Posterior cingulate gyrus (tissue), 11 donors: ENCODE measurements at regions not wholly inside any gene's neighbourhood (a gene's known extent, or its start where the extent isn't known, plus 50 kb on each side); places are given as distances from the start of the nearest gene placed in this dataset.

ENCODE experiments used
- DNase-seq, 10 donors: peaks; one replicate each; pipeline versions ENCODE4 v3.0.0 to v3.0.0-alpha.2; 2020 to 2021; ENCODE audit warnings: mixed read lengths in 3 of 10
- intact Hi-C: fragments of 100-400 bp; cut with DNase I; formaldehyde crosslinking; loops from one replicate; pipeline ENCODE4 v1.15.1; 2023

GRCh38 chr13:111644750-111645149 lies 324.3 kb downstream of the TEX29 start:
- intact Hi-C loops, result no loop called here

GRCh38 chr13:111645198-111645597 lies 324.8 kb downstream of the TEX29 start:
- no peak for DNase-seq
- intact Hi-C loops, result no loop called here

More at GRCh38 chr13:111644750-111645149, 324.3 kb downstream of the TEX29 start:
- DNase-seq, result no peak

- DNase-seq, result peak in 1 of 10 donors; percentile 84
- intact Hi-C loops, result no loop called here
These were observed 325.4 kb downstream of the TEX29 start for GRCh38 chr13:111645598-111646455.

- DNase-seq, result no peak
- intact Hi-C loops, result no loop called here
These were observed 326.0 kb downstream of the TEX29 start for GRCh38 chr13:111646456-111646855.

DNA sequence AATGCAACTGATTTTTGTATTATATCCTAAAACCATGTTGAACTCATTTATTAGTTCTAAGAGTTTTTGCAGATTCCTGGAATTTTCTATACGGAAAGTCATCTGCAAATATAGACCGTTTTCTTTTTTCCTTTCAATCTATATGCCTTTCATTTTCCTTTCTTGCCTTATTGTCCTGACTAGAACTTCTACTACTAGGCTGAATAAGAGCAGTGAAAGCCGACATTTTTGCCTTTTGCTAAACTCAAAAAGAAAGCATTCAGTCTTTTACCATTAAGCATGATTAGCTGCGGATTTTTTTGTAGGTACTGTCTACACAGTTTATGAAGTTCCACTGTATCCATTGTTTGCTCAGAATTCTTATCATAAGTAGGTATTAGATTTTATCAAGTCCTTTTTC lies 328.4 kb downstream of the TEX29 start:
- no peak for DNase-seq

DNA sequence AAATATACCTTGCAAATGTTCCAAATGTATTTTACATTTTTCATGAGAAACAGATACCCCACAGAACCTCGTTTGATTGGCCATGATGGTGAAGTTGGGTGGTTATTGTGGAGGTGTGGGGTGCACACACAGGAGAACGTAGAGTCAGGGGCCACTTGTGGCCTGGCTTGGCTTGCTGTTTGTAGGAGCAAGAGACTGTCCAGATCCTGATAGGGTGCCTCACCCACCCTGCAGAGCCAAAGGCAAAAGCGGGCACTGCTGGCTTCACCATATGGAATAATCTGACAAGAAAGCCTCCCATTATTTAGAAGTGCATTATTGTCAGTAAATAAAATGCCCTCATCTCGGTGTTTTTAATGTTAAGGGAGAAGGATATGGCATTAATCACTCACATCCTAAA lies 330.2 kb downstream of the TEX29 start:
- intact Hi-C loops, result no loop called here
- DNase-seq, result no peak

More for the DNA sequence above, 328.4 kb downstream of the TEX29 start:
- intact Hi-C loops, result no loop called here

GRCh38 chr13:111652676-111653075 lies 332.2 kb downstream of the TEX29 start:
- intact Hi-C loops, result no loop called here

GRCh38 chr13:111654531-111654930 lies 334.1 kb downstream of the TEX29 start:
- intact Hi-C loops, result no loop called here
- no peak for DNase-seq

More at GRCh38 chr13:111652676-111653075, 332.2 kb downstream of the TEX29 start:
- DNase-seq, result no peak

GRCh38 chr13:111656439-111656838 lies 336.0 kb downstream of the TEX29 start:
- intact Hi-C loops, result no loop called here
- no peak for DNase-seq

DNA sequence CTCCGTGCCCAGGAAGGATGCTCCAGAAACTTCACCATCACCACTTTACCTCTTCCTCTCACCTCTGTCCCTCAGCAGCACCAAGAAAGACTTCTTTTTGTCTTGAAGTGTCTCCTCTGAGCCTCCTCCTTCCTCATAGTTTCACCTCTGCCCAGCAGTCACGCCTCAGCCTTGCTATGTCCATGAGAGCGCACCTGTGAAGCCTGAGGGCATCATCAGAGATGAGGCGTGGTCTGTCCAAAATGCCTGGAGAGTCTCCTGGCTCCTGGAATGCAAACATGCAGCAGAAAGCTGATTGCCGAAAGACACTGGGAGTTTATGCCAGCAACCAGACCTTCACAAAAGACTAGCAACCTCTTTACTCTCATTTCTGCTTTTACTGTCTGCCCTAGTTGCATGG lies 336.6 kb downstream of the TEX29 start:
- intact Hi-C loops, result no loop called here
- no peak for DNase-seq

DNA sequence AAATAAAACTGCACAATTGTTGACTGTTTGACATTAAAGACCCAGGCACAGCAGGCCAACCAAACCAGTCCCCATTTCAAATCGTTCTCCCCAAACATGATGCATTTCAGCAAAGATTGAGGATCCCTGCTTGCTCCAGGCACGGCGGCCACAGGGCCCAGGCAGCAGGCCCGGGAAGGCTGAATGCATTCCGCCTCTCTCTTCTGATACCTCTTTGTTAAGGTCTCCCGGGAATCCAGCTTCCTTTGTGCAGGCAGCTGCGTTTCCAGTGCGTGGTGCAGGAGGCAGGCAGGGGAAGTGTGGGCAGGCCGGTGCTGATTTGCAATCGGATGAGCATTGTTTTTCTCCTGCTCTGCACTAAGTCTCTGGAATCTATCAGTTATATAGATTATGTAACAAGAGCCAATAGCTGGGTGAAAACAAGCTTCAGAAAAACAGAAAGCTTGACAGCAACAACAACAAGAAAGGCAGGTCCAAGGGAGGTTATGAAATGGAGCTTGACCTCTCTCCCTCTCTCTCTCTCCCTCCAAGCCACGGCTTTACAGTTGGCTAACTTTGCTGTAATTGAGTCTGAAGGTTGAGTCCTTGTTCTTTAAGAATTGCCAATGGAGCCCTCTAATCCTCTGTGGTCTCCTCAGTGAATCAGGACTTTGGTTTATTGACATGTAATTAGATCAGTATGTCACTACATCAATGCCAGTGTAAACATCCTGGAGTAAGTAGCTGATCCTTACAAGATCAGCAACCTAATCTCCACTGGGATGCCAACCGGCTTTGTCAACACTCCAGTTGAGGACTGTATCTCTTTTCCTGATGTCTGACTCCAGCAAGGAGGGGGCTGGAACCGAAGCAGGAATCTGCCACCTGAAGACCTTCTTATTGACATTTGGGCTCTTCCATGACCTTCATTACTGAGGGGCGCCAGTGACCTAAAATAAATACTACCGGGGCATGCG lies 338.0 kb downstream of the TEX29 start:
- DNase-seq, result peak; percentile 30 to 95 (median 68)
- intact Hi-C loops, result no loop called here

DNA sequence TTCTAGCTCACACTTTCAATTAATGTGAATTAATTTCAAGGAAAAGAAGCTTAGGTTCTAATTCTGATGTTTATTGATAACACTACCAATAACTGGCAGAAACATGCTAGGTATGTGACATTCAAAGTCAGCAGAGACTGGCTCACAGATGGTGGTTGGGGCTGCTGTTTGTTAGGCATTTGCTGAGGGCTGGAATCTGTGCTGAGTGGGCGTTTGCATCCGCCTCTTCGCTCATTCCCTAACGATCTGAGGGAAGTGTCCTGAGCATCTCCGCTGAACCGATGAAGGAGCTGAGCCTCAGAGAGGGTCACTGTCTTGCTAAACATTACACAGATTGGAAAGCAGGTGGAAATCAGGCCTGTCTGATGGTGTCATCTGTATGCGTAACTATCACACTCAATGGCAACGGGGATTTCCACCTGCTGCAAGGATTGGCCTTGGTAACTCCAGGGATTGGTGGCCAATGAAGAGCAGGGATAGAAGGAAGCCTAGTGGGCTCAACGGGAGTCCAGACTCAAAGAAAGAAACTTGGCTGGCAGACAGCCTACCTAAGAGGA lies 338.9 kb downstream of the TEX29 start:
- DNase-seq, result peak in 2 of 10 donors; percentile 69 to 87
- intact Hi-C loops, result no loop called here

- intact Hi-C loops, result no loop called here
- no peak for DNase-seq
These were observed 339.4 kb downstream of the TEX29 start for GRCh38 chr13:111659842-111660241.

GRCh38 chr13:111661052-111661451 lies 340.6 kb downstream of the TEX29 start:
- intact Hi-C loops, result no loop called here
- no peak for DNase-seq

DNA sequence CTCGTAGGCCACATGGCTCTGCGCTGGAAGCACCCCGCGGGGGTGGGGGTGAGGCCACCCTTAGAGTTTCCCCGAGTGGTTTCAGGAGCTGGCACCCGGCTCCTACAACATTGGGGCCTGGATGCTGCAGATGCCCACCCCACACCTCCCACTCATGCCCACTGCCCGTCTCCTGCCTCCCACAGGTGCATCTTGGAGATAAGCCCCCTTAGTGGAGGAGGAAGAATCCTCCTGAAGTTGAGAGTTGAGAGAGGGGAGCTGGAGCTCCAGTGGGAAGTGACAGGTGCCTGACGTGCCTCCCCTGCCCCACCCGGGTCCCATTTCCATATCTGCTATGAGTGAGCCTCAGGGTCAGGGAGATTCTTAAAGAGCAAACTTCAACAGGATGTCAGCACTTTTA lies 341.3 kb downstream of the TEX29 start:
- DNase-seq, result no peak
- intact Hi-C loops, result no loop called here

GRCh38 chr13:111662451-111662850 lies 342.0 kb downstream of the TEX29 start:
- intact Hi-C loops, result no loop called here
- DNase-seq, result no peak

DNA sequence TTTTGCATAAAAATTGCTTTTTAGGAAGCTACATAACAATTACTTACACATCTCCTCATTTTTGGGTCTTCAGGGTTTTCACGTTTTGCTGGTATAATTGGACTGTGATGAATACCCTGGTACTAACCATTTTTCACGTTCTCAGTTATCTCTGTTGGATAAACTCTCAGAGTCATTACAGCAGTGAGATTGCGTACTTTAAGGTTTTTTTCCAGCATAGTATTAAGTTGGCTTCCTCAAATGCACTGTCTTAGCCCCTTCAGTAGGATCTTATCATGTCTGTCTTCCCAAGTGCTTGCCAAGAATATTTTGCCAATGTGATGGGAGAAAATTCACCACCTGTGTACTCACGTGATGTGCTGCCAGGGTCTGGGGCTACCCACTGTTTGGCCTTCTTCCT lies 342.5 kb downstream of the TEX29 start:
- no peak for DNase-seq
- intact Hi-C loops, result no loop called here

DNA sequence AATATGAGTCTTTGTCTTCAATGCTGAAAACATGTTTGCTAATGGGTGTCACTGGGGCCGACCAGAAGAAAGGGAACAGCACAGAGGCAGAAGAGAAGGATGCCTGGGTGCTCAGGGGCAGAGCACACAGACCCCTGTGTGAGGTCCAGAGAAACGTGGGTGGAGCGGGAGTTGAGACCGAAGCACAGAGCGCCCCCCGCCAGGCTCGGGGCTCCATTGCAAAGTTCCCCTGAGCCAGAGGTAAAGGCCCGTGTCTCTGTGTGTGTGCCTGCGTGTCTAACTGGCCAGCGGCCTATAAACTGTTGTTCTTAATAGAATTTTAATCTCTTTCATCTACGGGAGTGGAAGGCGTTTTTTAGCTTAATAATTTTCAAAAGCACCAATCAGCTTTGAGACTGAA lies 343.1 kb downstream of the TEX29 start:
- intact Hi-C loops, result no loop called here
- DNase-seq, result no peak

GRCh38 chr13:111663953-111664421 lies 343.5 kb downstream of the TEX29 start:
- DNase-seq, result peak in 7 of 10 donors; percentile 31 to 95 (median 71)
- intact Hi-C loops, result no loop called here

DNA sequence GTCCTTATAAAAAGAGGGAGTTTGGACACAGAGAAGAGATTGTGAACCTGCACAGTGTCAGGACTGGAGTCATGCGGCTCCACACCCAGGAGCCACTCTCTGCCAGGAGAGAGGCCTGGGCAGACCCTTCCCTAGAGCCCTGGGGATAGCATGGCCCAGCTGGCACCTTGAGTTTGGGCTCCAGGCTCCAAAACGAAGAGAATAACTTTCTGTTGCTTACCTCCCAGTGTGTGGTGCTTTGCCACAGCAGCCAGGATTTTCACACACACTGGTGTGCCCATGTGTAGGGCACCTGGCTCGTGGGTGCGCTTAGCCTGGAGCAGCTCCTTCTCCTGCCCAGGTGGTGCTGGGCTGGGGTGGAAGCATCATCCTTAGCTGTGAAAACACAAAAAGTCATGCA lies 344.3 kb downstream of the TEX29 start:
- intact Hi-C loops, result no loop called here
- peak in 1 of 10 donors; percentile 7 for DNase-seq

DNA sequence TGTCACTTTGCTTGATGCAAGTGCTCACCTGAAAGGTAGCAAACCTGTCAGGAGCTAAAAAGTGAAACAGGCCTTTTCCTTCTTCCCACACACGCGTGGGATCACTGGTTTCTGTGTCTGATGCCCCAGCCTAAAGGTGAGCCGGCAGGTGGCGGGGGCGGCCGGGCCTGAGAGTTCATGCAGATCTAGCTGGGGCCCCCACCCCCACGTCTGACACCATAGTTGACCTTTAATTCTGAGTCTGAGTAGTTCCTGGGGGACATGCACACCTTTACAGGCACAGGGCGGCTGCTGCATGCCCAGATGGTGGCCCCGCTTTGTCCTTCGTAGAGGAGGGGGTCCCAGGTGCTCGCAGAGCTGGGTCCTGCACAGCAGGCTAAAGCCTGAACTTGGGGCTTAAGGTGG lies 345.3 kb downstream of the TEX29 start:
- DNase-seq, result no peak
- intact Hi-C loops, result no loop called here
